PC-3 (cell line): ENCODE measurements at regions not wholly inside any gene's neighbourhood (a gene's known extent, or its start where the extent isn't known, plus 50 kb on each side); places are given as distances from the start of the nearest gene placed in this dataset.

Source experiments
- EZH2 ChIP-seq: fragments of 300-600 bp; sonication (generic); IDR thresholded peaks from one replicate; pipeline ENCODE4 v1.6.1; 2017; ENCODE audit warnings: antibody characterized with exemption, mild to moderate bottlenecking, low read length; ENCODE audit not compliant: unreplicated experiment
- EZH2phosphoT487 ChIP-seq: fragments of 300-600 bp; sonication (generic); IDR thresholded peaks from 2 replicates; pipeline ENCODE4 v1.6.1; 2018; ENCODE audit warnings: mild to moderate bottlenecking, antibody characterized with exemption, low read length, borderline replicate concordance
- TF ChIP-seq, protein P1 (sequence below): fragments of 300-600 bp; sonication (generic); conservative IDR thresholded peaks from 2 replicates; pipeline ENCODE4 v1.5.1; 2017; ENCODE audit warnings: antibody characterized with exemption, low read depth, mild to moderate bottlenecking, low read length

DNA sequence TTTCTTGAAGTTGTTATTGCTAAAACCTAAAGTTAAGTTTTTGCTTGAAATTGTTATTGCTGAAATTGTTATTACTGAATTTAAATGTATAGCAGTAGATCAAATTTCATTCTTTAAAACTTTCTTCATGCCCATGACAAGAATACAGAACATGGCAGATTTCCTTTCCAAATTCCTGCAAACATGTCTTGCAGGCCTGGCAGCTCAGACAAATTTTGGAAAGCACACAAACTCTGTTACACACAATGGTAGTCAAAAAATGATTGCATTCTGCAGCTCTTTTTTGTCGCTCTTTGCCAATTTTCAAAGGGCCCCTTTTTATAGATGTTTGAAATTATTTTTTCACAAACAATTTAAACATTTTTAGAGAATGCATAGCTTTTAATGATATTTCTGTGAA lies 1292.3 kb upstream of the B3GALT2 start:
- TF ChIP-seq, protein P1, sequence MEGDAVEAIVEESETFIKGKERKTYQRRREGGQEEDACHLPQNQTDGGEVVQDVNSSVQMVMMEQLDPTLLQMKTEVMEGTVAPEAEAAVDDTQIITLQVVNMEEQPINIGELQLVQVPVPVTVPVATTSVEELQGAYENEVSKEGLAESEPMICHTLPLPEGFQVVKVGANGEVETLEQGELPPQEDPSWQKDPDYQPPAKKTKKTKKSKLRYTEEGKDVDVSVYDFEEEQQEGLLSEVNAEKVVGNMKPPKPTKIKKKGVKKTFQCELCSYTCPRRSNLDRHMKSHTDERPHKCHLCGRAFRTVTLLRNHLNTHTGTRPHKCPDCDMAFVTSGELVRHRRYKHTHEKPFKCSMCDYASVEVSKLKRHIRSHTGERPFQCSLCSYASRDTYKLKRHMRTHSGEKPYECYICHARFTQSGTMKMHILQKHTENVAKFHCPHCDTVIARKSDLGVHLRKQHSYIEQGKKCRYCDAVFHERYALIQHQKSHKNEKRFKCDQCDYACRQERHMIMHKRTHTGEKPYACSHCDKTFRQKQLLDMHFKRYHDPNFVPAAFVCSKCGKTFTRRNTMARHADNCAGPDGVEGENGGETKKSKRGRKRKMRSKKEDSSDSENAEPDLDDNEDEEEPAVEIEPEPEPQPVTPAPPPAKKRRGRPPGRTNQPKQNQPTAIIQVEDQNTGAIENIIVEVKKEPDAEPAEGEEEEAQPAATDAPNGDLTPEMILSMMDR, result no peak
- TF ChIP-seq EZH2 (no peak), EZH2phosphoT487 (no peak)
